ENCODE measurements at regions not wholly inside any gene's neighbourhood (a gene's known extent, or its start where the extent isn't known, plus 50 kb on each side); places are given as distances from the start of the nearest gene placed in this dataset.

DNA sequence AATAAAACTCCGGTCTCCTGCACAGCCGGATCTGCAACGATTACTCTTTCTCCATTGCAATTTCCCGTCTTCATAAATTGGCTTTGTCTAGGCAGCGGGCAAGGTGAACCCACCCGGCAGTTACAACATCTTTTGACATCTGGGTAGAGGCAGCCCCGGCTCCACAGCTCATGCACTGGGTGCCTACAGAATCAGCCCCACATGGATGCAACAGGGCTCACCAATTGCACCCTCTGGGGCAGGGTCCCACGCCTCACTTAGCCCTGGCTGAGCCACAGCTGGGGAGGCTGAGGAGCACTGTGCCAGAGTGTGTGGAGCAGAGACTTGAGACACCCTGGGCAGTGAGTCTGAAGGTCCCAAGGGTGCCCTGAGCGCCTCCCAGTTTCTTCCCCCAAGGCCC is 710.2 kb downstream of the TBC1D22A start (continued):
- TF ChIP-seq, protein P1, sequence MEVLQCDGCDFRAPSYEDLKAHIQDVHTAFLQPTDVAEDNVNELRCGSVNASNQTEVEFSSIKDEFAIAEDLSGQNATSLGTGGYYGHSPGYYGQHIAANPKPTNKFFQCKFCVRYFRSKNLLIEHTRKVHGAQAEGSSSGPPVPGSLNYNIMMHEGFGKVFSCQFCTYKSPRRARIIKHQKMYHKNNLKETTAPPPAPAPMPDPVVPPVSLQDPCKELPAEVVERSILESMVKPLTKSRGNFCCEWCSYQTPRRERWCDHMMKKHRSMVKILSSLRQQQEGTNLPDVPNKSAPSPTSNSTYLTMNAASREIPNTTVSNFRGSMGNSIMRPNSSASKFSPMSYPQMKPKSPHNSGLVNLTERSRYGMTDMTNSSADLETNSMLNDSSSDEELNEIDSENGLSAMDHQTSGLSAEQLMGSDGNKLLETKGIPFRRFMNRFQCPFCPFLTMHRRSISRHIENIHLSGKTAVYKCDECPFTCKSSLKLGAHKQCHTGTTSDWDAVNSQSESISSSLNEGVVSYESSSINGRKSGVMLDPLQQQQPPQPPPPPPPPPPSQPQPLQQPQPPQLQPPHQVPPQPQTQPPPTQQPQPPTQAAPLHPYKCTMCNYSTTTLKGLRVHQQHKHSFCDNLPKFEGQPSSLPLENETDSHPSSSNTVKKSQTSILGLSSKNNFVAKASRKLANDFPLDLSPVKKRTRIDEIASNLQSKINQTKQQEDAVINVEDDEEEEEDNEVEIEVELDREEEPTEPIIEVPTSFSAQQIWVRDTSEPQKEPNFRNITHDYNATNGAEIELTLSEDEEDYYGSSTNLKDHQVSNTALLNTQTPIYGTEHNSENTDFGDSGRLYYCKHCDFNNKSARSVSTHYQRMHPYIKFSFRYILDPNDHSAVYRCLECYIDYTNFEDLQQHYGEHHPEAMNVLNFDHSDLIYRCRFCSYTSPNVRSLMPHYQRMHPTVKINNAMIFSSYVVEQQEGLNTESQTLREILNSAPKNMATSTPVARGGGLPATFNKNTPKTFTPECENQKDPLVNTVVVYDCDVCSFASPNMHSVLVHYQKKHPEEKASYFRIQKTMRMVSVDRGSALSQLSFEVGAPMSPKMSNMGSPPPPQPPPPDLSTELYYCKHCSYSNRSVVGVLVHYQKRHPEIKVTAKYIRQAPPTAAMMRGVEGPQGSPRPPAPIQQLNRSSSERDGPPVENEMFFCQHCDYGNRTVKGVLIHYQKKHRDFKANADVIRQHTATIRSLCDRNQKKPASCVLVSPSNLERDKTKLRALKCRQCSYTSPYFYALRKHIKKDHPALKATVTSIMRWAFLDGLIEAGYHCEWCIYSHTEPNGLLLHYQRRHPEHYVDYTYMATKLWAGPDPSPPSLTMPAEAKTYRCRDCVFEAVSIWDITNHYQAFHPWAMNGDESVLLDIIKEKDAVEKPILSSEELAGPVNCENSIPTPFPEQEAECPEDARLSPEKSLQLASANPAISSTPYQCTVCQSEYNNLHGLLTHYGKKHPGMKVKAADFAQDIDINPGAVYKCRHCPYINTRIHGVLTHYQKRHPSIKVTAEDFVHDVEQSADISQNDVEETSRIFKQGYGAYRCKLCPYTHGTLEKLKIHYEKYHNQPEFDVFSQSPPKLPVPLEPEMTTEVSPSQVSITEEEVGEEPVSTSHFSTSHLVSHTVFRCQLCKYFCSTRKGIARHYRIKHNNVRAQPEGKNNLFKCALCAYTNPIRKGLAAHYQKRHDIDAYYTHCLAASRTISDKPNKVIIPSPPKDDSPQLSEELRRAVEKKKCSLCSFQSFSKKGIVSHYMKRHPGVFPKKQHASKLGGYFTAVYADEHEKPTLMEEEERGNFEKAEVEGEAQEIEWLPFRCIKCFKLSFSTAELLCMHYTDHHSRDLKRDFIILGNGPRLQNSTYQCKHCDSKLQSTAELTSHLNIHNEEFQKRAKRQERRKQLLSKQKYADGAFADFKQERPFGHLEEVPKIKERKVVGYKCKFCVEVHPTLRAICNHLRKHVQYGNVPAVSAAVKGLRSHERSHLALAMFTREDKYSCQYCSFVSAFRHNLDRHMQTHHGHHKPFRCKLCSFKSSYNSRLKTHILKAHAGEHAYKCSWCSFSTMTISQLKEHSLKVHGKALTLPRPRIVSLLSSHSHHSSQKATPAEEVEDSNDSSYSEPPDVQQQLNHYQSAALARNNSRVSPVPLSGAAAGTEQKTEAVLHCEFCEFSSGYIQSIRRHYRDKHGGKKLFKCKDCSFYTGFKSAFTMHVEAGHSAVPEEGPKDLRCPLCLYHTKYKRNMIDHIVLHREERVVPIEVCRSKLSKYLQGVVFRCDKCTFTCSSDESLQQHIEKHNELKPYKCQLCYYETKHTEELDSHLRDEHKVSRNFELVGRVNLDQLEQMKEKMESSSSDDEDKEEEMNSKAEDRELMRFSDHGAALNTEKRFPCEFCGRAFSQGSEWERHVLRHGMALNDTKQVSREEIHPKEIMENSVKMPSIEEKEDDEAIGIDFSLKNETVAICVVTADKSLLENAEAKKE (CRISPR knock-in tag; IDR thresholded peaks at IDR 0.05) = no peak
- TF ChIP-seq, protein P2, sequence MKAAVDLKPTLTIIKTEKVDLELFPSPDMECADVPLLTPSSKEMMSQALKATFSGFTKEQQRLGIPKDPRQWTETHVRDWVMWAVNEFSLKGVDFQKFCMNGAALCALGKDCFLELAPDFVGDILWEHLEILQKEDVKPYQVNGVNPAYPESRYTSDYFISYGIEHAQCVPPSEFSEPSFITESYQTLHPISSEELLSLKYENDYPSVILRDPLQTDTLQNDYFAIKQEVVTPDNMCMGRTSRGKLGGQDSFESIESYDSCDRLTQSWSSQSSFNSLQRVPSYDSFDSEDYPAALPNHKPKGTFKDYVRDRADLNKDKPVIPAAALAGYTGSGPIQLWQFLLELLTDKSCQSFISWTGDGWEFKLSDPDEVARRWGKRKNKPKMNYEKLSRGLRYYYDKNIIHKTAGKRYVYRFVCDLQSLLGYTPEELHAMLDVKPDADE (IDR thresholded peaks at IDR 0.05) = no peak

DNA sequence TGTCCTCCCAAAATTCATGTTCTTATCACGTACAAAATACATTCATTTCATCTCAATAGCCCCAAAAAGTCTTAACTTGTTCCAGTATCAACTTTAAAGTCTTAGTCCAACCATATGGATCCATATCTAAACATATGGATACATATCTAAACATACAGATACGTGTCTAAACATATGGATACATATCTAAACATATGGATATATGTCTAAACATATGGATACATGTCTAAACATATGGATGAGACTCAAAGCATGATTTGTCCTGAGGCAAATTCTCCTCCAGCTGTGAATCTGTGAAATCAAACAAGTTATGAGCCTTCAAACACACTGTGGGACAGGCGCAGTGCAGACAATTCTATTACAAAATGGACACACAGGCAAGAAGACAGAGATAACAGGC is 709.0 kb downstream of the TBC1D22A start:
- H3K36me3 ChIP-seq (ENCODE audit: insufficient read depth) = peaks cover 8% of the 10 kb centered on the region; the same call in 1 of the 2 replicates
- H3K4me3 ChIP-seq = no peak overlapping the region
- H3K79me2 ChIP-seq (replicated peaks; ENCODE audit: insufficient read depth) = no peaks in the 10 kb centered on the region
- peaks cover 96% of the 10 kb centered on the region for H3K9me3 Mint-ChIP-seq
- no peaks in the 10 kb centered on the region for H3K27me3 ChIP-seq (ENCODE audit: insufficient read depth)
- no peaks in the 10 kb centered on the region for H4K20me1 ChIP-seq (replicated peaks; ENCODE audit: insufficient read depth)
- H2AFZ ChIP-seq = no peak overlapping the region
- DNase-seq (ENCODE audit: low spot score) (no peak), ATAC-seq (no peak)
- no peaks in the 10 kb centered on the region for H3K4me1 ChIP-seq (ENCODE audit: insufficient read depth)
- no peak overlapping the region for H3K4me3 Mint-ChIP-seq
- no peaks in the 10 kb centered on the region for H3K4me1 Mint-ChIP-seq
- no peaks in the 10 kb centered on the region for H3K9me2 ChIP-seq (ENCODE audit: insufficient read depth)
- H3K27ac ChIP-seq (ENCODE audit: low read depth) = no peak overlapping the region
- no peak overlapping the region for H3K27ac Mint-ChIP-seq
- no peak overlapping the region for H3K4me2 ChIP-seq
- H3K27me3 Mint-ChIP-seq (ENCODE audit: insufficient read depth, low read depth, poor library complexity) = no peaks in the 10 kb centered on the region
- peaks cover 38% of the 10 kb centered on the region for H3K36me3 Mint-ChIP-seq (ENCODE audit: low read depth)
- H3F3A ChIP-seq (replicated peaks; ENCODE audit: low read depth) = no peaks in the 10 kb centered on the region
- TF ChIP-seq, protein P1 (CRISPR knock-in tag; IDR thresholded peaks at IDR 0.05) = no peak
- TF ChIP-seq EZH2 (IDR thresholded peaks at IDR 0.05; ENCODE audit: low read depth, unreplicated experiment) (no peak), JUNB (IDR thresholded peaks at IDR 0.05; ENCODE audit: unreplicated experiment) (no peak), ZNF331 (CRISPR knock-in tag; IDR thresholded peaks at IDR 0.05; ENCODE audit: low read depth) (no peak)
- TF ChIP-seq, protein P3, sequence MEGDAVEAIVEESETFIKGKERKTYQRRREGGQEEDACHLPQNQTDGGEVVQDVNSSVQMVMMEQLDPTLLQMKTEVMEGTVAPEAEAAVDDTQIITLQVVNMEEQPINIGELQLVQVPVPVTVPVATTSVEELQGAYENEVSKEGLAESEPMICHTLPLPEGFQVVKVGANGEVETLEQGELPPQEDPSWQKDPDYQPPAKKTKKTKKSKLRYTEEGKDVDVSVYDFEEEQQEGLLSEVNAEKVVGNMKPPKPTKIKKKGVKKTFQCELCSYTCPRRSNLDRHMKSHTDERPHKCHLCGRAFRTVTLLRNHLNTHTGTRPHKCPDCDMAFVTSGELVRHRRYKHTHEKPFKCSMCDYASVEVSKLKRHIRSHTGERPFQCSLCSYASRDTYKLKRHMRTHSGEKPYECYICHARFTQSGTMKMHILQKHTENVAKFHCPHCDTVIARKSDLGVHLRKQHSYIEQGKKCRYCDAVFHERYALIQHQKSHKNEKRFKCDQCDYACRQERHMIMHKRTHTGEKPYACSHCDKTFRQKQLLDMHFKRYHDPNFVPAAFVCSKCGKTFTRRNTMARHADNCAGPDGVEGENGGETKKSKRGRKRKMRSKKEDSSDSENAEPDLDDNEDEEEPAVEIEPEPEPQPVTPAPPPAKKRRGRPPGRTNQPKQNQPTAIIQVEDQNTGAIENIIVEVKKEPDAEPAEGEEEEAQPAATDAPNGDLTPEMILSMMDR (conservative IDR thresholded peaks at IDR 0.05; ENCODE audit: low read depth in 2 of 2) = no peak

Data from GM23338 (cell line).